ENCODE measurements at regions not wholly inside any gene's neighbourhood (a gene's known extent, or its start where the extent isn't known, plus 50 kb on each side); places are given as distances from the start of the nearest gene placed in this dataset.

DNA sequence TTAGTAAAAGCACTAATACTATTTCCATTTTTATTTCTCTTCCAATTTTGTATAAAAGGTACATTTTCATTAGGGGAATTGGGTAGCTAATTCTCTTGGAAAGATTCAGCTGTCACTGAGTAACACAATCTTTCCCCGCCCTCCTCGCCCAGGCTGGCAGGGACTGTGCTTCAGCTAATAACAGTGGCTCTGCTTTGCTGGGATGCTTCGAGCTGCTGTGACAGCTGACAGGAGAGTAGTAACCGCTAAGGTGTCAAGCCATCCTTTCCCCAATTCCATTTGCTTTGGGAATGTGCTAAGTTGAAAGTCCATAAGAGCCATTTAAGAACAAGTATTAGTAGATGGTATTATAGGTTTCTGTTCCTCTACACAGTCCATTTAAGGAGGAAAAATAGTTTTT is 106.7 kb upstream of the NRIP1 start:
- H3K27me3 Mint-ChIP-seq (ENCODE audit: insufficient read depth, low read depth) = peaks cover 2% of the 10 kb centered on the region
- no peaks in the 10 kb centered on the region for H3K9me3 Mint-ChIP-seq
- Histone ChIP-seq H3K9me3 (ENCODE audit: low read depth) (no peaks in the 10 kb centered on the region), H3K4me1 (no peaks in the 10 kb centered on the region), H3K27ac (no peak overlapping the region), H2AFZ (replicated peaks) (no peak overlapping the region), H3F3A (ENCODE audit: low read depth) (no peaks in the 10 kb centered on the region), H4K20me1 (ENCODE audit: low read depth) (no peaks in the 10 kb centered on the region), H3K4me3 (no peak overlapping the region), H3K36me3 (no peaks in the 10 kb centered on the region), H3K79me2 (ENCODE audit: low read depth) (no peaks in the 10 kb centered on the region), H3K4me2 (no peak overlapping the region), H3K27me3 (no peaks in the 10 kb centered on the region), H3K9ac (no peak overlapping the region)
- no peaks in the 10 kb centered on the region for H3K36me3 Mint-ChIP-seq
- TF ChIP-seq, protein P1, sequence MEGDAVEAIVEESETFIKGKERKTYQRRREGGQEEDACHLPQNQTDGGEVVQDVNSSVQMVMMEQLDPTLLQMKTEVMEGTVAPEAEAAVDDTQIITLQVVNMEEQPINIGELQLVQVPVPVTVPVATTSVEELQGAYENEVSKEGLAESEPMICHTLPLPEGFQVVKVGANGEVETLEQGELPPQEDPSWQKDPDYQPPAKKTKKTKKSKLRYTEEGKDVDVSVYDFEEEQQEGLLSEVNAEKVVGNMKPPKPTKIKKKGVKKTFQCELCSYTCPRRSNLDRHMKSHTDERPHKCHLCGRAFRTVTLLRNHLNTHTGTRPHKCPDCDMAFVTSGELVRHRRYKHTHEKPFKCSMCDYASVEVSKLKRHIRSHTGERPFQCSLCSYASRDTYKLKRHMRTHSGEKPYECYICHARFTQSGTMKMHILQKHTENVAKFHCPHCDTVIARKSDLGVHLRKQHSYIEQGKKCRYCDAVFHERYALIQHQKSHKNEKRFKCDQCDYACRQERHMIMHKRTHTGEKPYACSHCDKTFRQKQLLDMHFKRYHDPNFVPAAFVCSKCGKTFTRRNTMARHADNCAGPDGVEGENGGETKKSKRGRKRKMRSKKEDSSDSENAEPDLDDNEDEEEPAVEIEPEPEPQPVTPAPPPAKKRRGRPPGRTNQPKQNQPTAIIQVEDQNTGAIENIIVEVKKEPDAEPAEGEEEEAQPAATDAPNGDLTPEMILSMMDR (IDR thresholded peaks at IDR 0.05) = no peak
- TF ChIP-seq EZH2 (IDR thresholded peaks at IDR 0.05) (no peak), EZH2phosphoT487 (IDR thresholded peaks at IDR 0.05) (no peak)
- H3K27ac Mint-ChIP-seq = no peak overlapping the region
- H3K4me1 Mint-ChIP-seq = no peaks in the 10 kb centered on the region
- H3K4me3 Mint-ChIP-seq = no peak overlapping the region
- no peak for DNase-seq (ENCODE audit: low spot score)

DNA sequence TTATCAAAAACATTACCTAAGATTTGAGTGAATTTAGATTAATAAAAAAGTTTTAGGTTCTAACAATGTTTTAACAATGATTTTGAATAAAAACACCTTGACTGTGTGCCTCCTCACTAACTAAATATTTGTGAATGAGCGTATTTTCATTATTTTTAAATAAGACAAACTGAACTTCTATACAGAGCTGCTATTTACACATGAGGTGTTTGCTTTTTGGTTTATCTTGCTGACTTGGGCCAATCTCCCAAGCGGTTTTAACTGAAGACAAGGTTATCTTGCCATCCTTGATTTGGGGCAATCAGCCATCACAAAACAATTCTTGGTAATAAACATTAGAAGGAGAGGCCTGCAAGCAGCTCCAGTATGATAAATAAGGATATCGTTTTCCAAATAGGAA is 108.2 kb upstream of the NRIP1 start:
- no peak overlapping the region for H3K4me3 ChIP-seq
- H3K27ac ChIP-seq = no peak overlapping the region
- DNase-seq (ENCODE audit: low spot score) = no peak
- H3K9ac ChIP-seq = no peak overlapping the region
- H3K9me3 ChIP-seq (ENCODE audit: low read depth) = no peaks in the 10 kb centered on the region
- H3K27me3 ChIP-seq = no peaks in the 10 kb centered on the region
- H3K79me2 ChIP-seq (ENCODE audit: low read depth) = no peaks in the 10 kb centered on the region
- Mint-ChIP-seq H3K27ac (no peak overlapping the region), H3K27me3 (ENCODE audit: insufficient read depth, low read depth) (peaks cover 2% of the 10 kb centered on the region), H3K4me3 (no peak overlapping the region), H3K36me3 (no peaks in the 10 kb centered on the region), H3K4me1 (no peaks in the 10 kb centered on the region), H3K9me3 (no peaks in the 10 kb centered on the region)
- H3K36me3 ChIP-seq = no peaks in the 10 kb centered on the region
- no peak for TF ChIP-seq EZH2 (IDR thresholded peaks at IDR 0.05)
- H2AFZ ChIP-seq (replicated peaks) = no peak overlapping the region
- H4K20me1 ChIP-seq (ENCODE audit: low read depth) = no peaks in the 10 kb centered on the region
- no peaks in the 10 kb centered on the region for H3F3A ChIP-seq (ENCODE audit: low read depth)
- H3K4me2 ChIP-seq = no peak overlapping the region
- no peaks in the 10 kb centered on the region for H3K4me1 ChIP-seq

DNA sequence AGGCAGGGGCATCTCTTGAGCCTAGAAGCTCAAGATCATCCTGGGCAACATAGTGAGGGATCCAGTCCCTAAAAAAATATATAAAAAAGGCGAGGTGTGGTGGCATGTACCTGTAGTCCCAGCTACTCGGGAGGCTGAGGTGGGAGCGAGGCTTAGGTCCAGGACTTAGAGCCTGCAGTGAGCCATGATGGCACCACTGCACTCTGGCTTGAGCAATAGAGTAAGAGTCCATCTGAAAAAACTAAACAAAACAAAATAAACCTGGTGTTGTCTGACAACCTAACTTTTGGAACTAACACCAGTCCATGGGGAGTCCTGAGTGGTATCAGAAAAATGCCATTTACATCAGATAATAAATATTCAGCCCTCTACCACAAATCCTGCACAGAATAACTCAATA is 110.1 kb upstream of the NRIP1 start:
- Histone ChIP-seq H3K36me3 (no peaks in the 10 kb centered on the region), H3K4me2 (no peak overlapping the region), H3K27ac (no peak overlapping the region), H3F3A (ENCODE audit: low read depth) (no peaks in the 10 kb centered on the region), H3K4me3 (no peak overlapping the region), H3K9me3 (ENCODE audit: low read depth) (no peaks in the 10 kb centered on the region), H3K79me2 (ENCODE audit: low read depth) (no peaks in the 10 kb centered on the region), H3K9ac (no peak overlapping the region), H3K27me3 (no peaks in the 10 kb centered on the region), H3K4me1 (no peaks in the 10 kb centered on the region), H4K20me1 (ENCODE audit: low read depth) (no peaks in the 10 kb centered on the region), H2AFZ (replicated peaks) (no peak overlapping the region)
- Mint-ChIP-seq H3K27ac (no peak overlapping the region), H3K9me3 (no peaks in the 10 kb centered on the region), H3K4me3 (no peak overlapping the region), H3K4me1 (no peaks in the 10 kb centered on the region), H3K36me3 (no peaks in the 10 kb centered on the region), H3K27me3 (ENCODE audit: insufficient read depth, low read depth) (no peaks in the 10 kb centered on the region)
- TF ChIP-seq, protein P1 (IDR thresholded peaks at IDR 0.05) = no peak
- no peak for TF ChIP-seq EZH2phosphoT487 (IDR thresholded peaks at IDR 0.05)
- no peak for TF ChIP-seq EZH2 (IDR thresholded peaks at IDR 0.05)
- DNase-seq (ENCODE audit: low spot score) = no peak

DNA sequence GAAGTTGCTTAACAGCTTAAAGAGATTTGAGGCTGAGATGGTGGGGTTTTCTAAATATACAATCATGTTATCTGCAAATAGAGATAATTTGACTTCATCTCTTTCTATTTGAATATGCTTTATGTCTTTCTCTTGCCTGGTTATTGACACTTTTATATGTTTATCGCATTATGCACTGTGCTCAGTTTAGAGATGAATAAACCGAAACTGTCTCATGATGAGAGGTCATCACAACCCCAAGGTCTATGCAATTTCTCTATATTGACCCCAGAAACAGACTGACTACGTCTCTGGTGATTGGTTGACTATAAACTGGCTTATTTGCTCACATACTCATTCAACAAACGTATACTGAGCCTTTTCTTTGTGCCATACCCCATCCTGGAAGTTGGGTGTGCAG is 117.9 kb upstream of the NRIP1 start:
- peaks cover 2% of the 10 kb centered on the region for H3K36me3 Mint-ChIP-seq
- Histone ChIP-seq H3K9me3 (ENCODE audit: low read depth) (no peaks in the 10 kb centered on the region), H4K20me1 (ENCODE audit: low read depth) (no peaks in the 10 kb centered on the region), H3K9ac (no peak overlapping the region), H3F3A (ENCODE audit: low read depth) (no peaks in the 10 kb centered on the region), H3K36me3 (no peaks in the 10 kb centered on the region), H2AFZ (replicated peaks) (no peak overlapping the region), H3K27me3 (no peaks in the 10 kb centered on the region), H3K4me3 (no peak overlapping the region), H3K27ac (no peak overlapping the region), H3K79me2 (ENCODE audit: low read depth) (no peaks in the 10 kb centered on the region), H3K4me2 (no peak overlapping the region), H3K4me1 (no peaks in the 10 kb centered on the region)
- H3K27me3 Mint-ChIP-seq (ENCODE audit: insufficient read depth, low read depth) = peaks cover 7% of the 10 kb centered on the region
- H3K9me3 Mint-ChIP-seq = peaks cover 7% of the 10 kb centered on the region
- no peak for DNase-seq (ENCODE audit: low spot score)
- TF ChIP-seq EZH2phosphoT487 (IDR thresholded peaks at IDR 0.05) (no peak), EZH2 (IDR thresholded peaks at IDR 0.05) (no peak)
- TF ChIP-seq, protein P1 (IDR thresholded peaks at IDR 0.05) = no peak
- H3K4me3 Mint-ChIP-seq = no peak overlapping the region
- no peak overlapping the region for H3K27ac Mint-ChIP-seq
- peaks cover 4% of the 10 kb centered on the region for H3K4me1 Mint-ChIP-seq

Measured in neural progenitor cell (in vitro differentiated cells).